HG03175 (cell line): ENCODE measurements at regions not wholly inside any gene's neighbourhood (a gene's known extent, or its start where the extent isn't known, plus 50 kb on each side); places are given as distances from the start of the nearest gene placed in this dataset.
"Not testable (repeated sequence)": the region's sequence is repeated elsewhere in the genome, so short reads cannot be mapped to it uniquely, and the experiment has no call there.

Experiments
- ATAC-seq: cut with Tn5 transposase; IDR thresholded peaks from one replicate; pipeline ENCODE4 v1.9.1; 2021; ENCODE audit warnings: mild to moderate bottlenecking, moderate library complexity; ENCODE audit not compliant: unreplicated experiment

DNA sequence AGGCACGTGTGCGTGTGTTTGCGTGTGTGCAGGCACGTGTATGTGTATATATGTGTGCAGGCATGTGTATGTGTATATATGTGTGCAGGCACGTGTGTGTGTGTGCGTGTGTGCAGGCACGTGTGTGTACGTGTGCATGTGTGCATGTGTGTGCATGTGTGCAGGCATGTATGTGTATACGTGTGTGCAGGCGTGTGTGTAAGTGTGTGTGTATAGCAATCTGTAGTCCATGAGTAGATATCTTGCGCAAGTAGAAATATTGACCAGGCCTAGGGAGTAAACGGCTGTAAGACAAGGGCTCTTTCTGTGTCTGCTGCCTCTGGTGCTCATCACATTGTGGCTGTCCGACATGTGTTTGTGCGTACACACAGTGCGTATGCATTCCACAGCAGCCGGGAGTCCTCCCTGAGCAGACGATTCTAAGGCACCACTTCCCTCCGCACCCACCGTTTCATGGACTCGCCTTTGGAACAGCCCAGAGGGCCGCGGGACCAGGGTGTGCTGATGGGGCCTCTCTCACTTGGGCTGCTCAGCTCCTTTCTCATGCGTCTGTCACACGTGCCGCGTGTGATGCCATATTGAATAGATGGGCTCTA lies 167.6 kb downstream of the ERMARD start:
- ATAC-seq: no peak

DNA sequence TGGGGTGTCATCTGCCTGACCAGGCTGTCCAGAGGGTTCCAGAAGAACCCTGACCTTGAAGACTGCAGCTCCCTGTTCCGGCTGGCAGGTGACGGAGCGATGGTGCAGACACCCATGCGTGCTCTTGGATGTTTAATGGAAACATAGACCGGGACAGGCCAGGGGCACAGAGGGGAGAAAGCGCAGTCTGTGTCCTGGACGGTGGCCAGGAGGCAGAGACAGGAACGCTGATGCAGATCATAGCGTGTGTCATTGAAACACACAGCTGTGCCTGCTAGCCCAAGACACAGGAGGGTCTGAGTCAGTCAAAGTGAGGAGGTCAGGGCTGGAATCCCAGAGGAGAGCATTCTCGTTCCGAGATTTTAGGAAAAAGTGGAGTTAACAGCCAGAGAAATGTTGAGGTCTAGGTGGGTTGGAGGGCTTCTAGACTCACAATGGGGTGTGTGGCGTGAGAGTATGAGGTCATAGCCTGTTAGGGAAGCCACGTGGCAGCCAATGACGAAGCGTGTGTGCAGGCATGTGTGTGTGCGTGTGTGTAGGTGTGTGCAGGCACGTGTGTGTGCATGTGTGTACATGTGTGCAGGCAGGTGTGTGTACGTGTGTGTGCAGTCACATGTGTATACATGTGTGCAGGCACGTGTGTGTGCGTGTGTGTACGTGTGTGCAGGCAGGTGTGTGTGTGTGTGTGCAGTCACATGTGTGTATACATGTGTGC lies 167.0 kb downstream of the ERMARD start:
- ATAC-seq: no peak

DNA sequence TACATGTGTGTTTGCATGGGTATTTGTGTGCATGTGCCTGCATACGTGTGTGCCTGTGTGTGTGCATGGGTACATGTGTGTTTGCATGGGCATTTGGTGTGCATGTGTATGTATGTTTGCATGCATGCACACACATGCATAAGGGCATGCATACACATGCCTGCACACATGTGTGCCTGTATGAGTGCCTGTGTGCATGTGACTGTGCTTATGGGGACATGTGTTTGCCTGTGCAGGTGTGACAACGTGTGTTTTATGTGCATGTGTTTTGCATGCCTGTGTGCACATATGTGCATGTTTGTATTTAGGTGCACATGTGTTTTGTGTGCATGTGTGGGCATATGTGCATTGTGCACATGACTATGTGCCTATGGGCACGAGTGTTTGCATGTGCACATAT lies 165.7 kb downstream of the ERMARD start:
- no peak for ATAC-seq

DNA sequence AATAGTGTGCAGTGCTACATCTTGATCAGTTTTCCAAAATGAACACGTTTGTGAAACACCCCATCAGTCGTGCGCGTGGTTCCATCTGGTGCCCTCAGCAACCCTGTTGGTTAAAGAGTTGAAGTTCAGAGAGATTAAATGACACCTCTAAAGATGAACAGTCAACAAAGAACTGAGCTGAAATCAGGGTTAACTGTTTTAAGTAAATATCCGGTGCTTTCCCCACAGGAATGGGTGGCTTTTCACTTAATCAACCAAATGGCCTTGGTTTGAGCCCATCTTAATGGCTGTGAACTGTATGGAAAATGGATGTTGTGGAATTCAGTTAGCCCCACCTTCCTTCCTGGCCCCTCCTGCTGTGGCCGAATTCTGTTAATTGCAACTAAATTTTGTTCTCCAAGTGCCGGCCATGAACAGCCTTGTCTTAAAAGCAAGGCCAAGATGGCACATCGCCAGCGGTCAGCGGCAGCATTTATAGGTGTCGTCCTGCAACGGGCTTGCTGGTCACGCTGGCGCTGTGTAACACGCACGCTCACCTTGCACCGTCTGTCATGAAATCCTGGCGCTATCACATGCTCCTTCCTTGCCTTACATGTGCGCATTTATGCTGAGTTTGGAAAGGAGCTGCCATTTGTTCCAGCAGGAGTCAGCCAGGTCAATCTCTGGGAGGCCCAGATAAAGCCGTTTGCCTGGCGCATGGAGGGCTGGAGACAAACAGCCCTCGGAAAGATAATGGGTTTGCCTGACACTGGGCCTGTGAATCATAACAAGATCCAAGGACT lies 164.5 kb downstream of the ERMARD start:
- no peak for ATAC-seq

DNA sequence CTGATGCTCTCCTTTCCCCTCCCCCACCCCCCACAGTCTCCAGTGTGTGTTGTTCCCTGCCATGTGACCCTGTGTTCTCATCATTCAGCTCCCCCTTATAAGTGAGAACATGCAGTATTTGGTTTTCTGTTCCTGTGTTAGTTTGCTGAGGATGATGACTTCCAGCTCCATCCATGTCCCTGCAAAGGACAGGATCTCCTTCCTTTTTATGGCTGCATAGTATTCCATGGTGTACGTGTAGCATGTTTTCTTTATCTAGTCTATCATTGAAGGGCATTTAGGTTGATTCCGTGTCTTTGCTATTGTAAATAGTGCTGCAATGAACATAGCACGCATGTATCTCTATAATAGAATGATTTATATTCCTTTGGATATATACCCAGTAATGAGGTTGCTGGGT lies 162.3 kb downstream of the ERMARD start:
- not testable (repeated sequence) for ATAC-seq

DNA sequence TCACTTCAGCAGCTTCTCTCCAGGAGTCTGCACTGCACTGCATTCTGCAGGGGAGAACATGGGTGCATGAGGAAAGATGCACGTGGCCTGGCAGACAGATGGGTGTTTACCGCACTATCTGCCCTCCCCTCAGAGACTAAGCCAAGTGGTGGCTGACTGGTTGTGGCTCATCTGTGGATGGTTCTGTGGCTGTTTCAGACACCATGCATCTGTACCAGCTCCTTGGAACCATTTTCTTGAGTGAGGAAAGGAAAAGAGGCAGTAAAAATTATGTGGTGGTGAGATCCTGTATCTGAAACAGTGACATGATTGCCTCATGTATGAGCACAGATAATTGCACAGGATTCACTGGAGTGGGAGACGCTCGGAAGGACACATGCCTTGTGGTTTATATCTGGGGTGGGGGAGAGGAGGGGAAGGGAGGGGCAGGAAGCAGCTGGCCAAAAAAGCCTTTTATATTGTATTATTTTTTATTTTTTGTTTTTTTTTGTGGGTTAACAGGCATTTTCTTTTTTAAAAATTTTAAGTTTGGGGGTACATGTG lies 161.7 kb downstream of the ERMARD start:
- no peak for ATAC-seq

DNA sequence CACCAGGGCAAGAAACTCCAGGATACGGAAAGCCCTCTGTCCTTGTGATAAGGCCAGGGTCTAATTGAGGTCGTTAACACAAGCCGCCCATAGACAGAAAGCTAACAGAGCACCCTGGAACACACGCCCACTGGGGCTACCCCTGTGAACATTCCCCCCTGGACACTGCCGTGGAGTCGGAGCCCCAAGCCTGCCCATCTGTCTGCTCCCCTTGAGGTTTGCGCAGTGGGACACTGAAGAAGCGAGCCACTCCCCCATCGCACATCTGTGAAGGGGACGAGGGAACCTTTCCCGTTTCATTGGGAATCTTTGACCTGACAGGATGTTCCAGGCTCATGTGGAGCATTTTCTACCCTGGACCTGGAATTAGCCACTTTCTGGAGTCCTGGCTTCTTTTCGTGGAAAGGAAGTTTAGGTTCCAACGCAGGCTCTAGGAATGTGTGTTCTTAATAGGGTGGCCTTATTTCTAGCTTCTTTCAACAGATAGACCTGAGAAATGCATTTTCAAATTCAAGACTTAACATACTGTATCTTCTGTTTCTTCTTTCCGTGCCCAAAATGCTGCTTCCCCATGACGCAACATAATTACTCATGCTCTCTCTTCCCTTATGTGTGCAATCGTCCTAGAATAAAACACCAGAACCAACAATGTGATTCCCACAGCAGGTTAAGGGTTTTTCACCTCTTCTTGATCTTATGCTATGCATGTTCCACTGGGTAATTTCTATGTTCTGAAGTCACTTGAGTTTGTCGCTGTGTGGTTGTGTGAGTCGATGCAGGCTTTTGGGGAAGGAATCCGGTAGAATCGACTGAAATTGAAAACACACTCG lies 161.1 kb downstream of the ERMARD start:
- no peak for ATAC-seq

DNA sequence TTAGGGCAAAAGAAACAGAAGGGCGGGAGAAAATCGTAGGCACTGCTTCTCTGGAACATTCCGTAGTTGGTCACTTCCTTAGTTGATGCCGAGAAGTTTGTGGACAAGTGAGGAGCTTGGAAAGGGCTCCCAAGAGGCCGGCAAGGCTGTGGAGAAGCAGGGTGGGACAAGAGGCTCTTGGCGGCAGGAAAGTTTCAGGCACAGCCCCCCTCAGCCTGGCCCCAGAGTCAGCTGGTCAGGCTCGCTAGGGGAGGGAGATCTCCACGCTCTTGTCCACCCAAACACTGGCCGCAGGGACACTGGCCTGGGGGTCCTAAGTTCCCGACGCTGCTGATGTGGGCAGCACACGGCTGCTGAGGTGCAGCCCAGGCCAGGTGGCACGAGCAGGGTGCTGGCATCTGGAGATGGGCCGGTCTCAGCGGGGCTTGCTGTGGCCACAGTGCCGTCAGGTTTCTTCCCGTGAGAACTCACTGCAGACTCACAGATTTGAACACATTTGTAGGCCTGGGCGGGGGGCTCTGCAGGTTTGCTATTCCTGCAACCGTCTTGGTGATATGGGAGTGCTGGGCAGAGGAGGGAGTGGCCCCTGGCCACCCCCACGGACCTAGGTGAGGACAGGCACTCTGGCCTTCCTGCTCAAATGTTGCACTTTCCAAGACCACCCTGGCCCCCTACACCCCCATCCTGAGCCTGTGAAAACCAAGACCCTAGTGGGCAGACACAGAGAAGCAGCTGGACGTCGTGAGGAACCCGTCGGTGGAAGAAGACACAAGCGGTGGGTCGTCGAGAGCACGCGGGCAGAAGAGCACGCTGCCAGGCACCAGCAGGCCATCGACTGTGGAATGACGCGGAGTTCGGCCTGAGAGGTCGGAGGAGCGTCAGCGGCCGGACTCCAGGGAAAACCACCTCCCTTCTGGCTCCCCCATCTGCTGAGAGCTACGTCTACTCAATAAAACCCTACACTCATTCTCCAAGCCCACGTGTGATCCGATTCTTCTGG lies 160.1 kb downstream of the ERMARD start:
- ATAC-seq: no peak

DNA sequence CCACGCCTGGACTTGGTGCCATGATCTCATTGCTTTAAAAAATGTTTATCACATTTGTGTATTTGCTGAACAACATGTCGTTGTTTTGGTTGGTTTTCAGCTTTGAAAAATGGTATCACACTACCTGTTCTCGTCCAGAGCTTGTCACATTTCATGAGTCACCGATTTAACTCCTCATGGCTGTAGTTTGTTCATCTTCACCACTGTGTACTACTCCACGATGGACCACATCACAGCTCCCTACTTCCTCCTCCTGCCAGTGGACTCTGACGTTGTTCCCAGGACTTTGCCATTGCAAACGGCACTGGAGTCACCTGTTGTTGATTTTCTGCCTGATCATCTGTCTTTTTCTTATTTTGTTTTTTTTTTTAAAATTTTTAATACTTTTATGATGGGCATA lies 157.7 kb downstream of the ERMARD start:
- ATAC-seq: no peak

DNA sequence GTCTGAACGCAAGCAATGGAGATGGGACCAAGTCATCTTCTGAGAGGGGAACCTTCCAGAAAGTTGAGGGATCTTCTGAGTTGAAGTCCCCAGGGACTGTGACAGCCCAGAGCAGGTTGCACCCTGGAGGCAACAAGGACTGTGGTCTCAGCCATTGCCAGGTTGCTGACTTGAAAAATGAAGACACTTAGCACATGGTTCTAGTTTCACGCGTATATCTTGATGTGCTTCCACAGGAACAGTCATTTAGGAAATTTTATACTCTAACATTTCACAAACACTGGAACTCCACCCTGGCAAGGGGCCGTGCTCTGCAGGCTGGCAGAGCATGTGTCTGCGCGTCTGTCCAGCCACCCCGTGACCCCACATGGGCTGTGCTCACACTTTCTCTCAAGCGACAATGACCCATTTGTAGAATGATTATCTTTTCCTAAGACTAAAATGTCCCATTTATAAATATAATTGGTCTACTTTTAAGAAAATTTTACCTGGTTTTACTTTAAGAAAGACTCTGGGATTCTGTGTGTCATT lies 157.0 kb downstream of the ERMARD start:
- ATAC-seq: no peak

DNA sequence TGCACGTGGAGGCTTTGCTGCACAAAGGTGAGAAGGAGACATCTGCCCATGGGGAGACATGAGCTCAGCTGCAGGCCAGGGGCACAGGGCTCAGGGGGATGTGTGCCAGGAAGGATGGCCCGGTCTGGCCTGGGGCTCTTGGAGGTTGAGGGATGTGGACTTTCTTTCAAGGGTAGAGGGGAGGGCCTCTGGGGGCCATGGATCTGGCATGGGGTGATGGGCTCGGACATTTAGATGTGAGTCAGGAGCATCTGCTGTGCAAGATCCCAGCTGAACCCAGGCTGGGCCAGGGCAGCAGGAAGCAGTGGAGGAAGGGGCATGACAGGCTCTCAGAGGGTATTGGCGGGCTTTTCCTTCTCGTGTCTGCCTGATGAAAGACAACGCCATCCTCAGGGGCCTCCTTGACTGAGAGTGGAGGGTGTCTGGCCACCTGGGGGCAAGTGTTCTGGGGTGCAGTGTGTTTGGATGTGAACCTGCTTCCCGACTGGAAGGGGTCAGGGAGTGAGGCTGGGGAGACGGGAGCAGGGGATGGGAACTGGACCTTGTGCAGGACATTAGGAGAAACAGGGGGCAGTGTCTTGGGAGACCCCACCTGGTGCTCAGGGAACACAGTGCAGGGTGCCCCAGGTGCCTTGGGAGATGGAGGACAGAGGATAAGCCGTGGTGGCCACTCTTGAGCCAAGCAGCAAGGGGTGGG lies 156.1 kb downstream of the ERMARD start:
- ATAC-seq: no peak

DNA sequence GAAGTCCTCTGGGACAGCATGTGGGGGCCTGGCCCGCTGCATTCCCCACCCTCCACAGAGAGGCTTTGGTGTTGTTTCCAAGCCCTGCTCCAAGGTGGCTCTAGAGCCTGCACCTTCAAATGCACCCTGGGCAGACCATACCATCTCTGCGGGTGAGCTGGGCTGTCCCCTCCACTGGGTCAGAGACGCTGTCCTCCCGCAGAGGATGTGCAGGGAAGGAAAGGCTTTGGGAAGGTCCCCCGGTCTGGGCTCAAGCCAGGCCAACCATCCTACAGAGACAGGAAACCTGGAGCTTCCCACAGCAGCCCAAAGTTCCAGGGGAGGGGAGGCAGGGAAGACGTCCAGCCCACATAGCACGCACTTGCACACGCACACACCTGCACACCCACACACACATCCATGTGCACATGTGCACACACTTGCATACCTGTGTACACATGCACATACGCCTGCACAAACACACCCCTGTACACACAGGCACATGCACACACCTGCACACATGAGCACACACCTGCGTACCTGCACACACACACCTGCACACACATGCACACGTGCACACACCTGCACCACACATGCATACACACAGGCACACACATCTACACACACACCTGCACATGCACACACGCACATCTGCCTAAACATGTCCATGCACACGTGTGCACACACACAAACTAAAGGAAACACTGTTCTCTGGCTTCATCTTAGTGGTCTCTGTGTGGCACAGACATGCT lies 155.4 kb downstream of the ERMARD start:
- no peak for ATAC-seq

DNA sequence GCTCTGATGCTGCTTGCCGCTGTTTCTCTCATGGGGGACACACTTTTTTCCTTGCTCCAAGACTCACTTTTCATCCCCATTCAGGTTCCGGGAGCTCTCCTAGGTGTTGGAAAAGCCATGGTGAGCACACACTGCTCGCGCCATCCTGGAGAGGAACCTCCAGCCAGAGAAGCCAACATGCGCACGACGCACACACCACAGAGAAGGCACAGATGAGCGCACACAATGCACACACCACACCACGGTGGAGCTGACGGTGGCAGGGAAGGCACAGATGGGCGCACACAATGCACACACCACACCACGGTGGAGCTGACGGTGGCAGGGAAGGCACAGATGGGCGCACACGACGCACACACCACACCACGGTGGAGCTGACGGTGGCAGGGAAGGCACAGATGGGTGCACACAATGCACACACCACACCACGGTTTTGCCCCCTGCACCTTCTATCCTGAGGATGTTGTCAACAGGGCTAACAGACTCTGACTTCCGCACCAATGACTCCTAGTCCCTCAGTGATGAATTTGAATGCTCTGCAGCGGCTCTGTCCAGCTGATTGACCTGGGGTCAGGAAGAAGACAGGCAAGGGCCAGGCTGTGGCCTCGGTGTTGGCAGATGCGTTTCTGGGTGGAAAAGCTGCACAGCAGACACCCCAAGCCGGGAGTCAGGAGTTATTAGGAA lies 154.7 kb downstream of the ERMARD start:
- no peak for ATAC-seq

DNA sequence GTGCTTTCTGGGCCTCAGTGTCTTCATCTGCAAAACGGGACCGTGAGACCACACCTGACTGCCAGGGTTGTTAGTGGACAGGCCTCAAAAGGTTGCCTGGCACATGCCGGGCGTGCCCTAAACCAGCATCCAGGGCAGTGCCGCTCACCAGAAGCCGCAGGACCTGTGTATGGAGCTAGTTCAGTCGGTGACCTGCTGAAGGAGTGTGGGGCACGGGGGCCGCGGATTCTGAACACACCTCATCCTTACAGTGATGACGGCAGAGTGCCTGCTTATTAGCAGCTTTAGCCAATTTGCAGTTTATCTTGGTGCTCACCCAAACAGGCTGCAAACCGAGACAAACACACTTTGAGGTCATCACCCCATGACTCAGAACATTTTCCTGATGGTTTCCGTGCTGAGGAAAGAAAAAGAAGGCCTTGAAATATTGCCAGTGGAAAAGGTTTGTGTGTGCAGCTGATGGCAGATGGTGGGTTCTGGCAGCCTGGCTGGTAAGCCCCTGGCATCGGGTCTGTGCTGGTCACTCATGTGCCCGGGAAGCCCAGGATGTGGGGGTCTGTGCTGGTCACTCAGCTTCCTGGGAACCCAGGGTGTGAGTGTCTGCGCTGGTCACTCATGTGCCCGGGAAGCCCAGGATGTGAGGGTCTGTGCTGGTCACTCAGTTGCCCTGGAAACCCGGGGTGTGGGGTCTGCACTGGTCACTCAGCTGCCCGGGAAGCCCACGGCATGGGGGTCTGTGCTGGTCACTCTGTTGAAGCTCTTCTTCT lies 153.8 kb downstream of the ERMARD start:
- no peak for ATAC-seq

DNA sequence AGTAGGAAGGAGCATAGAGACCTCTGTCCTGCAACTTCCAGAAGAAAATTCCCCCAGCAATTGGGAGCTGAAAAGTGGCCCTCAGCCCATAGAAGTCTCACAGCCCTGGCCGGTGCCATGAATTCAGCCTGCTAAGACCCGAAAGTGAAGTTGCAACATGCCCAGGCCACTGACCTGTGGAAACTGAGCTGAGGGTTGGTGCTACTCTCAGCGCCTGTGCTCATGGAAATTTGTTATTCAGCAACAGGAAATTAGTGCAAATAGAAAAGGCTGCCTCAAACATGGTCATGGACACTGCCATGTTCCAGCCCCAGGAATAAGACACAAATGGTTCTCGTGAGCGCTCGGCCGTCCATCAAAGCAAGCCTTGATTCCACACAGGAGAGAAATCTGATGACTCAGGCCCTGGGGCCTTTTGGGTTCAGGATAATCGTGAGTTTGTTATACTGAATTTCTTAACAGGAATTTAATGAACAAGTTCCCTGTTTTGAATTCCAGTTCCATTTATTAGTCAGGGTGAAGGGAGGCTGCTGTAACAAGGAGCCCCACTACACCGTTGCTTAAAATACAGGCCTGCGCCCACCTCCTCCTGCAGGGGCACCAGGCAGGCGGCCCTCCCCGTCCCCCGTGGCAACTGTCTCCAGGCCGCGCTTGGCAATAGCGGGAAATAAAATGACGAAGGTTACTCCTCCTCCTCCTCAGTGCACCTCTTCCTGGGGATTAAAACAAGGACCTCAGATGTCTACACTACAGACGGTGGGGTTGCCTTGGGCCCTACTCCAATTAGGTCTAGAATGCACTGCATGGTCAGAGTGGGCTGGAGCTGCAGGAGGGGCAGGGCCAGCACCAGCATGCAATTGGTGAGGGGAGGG lies 152.9 kb downstream of the ERMARD start:
- no peak for ATAC-seq

DNA sequence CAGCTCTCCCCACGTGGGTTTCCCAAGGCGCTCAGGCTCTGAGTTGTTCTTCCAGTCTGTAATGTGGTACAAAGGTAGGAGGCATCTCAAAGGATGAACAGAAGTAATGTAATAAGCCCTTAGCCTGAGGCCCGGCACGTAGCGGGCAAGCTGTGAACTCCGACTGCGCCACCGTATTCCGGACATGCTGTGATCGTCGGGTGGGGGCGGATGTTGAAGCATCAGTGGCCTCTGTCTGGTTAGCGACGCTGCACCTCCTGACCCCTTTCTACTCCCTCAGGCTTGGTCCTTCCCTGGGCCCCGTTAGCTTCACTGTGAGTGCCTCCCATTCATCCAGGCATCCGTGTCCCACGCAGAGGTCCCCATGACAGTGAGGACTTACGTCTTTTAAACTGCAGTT lies 151.7 kb downstream of the ERMARD start:
- ATAC-seq: no peak
